ENCODE measurements at regions not wholly inside any gene's neighbourhood (a gene's known extent, or its start where the extent isn't known, plus 50 kb on each side); places are given as distances from the start of the nearest gene placed in this dataset.
"Not testable (repeated sequence)": the region's sequence is repeated elsewhere in the genome, so short reads cannot be mapped to it uniquely, and the experiment has no call there.

GRCh38 chr10:44258019-44258418 is 126.9 kb downstream of the CXCL12 start:
- no peak overlapping the region for H3K4me3 Mint-ChIP-seq
- H3K36me3 Mint-ChIP-seq = no peaks in the 10 kb centered on the region
- ATAC-seq = no peak
- H3K27ac Mint-ChIP-seq = no peak overlapping the region
- H3K9me3 Mint-ChIP-seq = no peaks in the 10 kb centered on the region
- no peaks in the 10 kb centered on the region for H3K4me1 Mint-ChIP-seq (ENCODE audit: low read depth in 2 of 2)
- no peak for DNase-seq (ENCODE audit: low spot score)
- peaks cover 5% of the 10 kb centered on the region in 2 donors for H3K27me3 Mint-ChIP-seq

GRCh38 chr10:44253769-44254462 is 131.0 kb downstream of the CXCL12 start:
- H3K4me3 Mint-ChIP-seq = no peak overlapping the region
- H3K9me3 Mint-ChIP-seq = no peaks in the 10 kb centered on the region
- H3K27ac Mint-ChIP-seq = no peak overlapping the region
- ATAC-seq (no peak), DNase-seq (ENCODE audit: low spot score) (no peak)
- H3K36me3 Mint-ChIP-seq = no peaks in the 10 kb centered on the region
- no peaks in the 10 kb centered on the region for H3K4me1 Mint-ChIP-seq (ENCODE audit: low read depth in 2 of 2)
- peaks cover 12 to 22% of the 10 kb centered on the region in 2 donors for H3K27me3 Mint-ChIP-seq

- H3K4me3 Mint-ChIP-seq; ATAC-seq; H3K27ac Mint-ChIP-seq; H3K36me3 Mint-ChIP-seq; H3K9me3 Mint-ChIP-seq; DNase-seq (ENCODE audit: low spot score); H3K4me1 Mint-ChIP-seq (ENCODE audit: low read depth in 2 of 2): not testable (repeated sequence)
- peaks cover 18 to 25% of the 10 kb centered on the region in 2 donors for H3K27me3 Mint-ChIP-seq
Observed at GRCh38 chr10:44252631-44253030, 132.3 kb downstream of the CXCL12 start.

- not testable (repeated sequence) for DNase-seq (ENCODE audit: low spot score); H3K4me3 Mint-ChIP-seq; ATAC-seq; H3K9me3 Mint-ChIP-seq; H3K27ac Mint-ChIP-seq; H3K36me3 Mint-ChIP-seq; H3K4me1 Mint-ChIP-seq (ENCODE audit: low read depth in 2 of 2)
- H3K27me3 Mint-ChIP-seq = peaks cover 21 to 25% of the 10 kb centered on the region in 2 donors
Observed at GRCh38 chr10:44249933-44250332, 135.0 kb downstream of the CXCL12 start.

- no peak for DNase-seq (ENCODE audit: low spot score)
- no peak overlapping the region for H3K4me3 Mint-ChIP-seq
- no peak overlapping the region for H3K27ac Mint-ChIP-seq
- peaks cover 19 to 25% of the 10 kb centered on the region in 2 donors for H3K27me3 Mint-ChIP-seq
- no peak for ATAC-seq
- no peaks in the 10 kb centered on the region for H3K4me1 Mint-ChIP-seq (ENCODE audit: low read depth in 2 of 2)
- H3K9me3 Mint-ChIP-seq = no peaks in the 10 kb centered on the region
- H3K36me3 Mint-ChIP-seq = no peaks in the 10 kb centered on the region
Observed at GRCh38 chr10:44249490-44249889, 135.4 kb downstream of the CXCL12 start.

GRCh38 chr10:44246700-44247099 is 138.2 kb downstream of the CXCL12 start:
- not testable (repeated sequence) for ATAC-seq, H3K4me3 Mint-ChIP-seq

GRCh38 chr10:44246287-44246686 is 138.6 kb downstream of the CXCL12 start:
- H3K9me3 Mint-ChIP-seq; H3K4me1 Mint-ChIP-seq (ENCODE audit: low read depth in 2 of 2); H3K4me3 Mint-ChIP-seq; ATAC-seq; H3K36me3 Mint-ChIP-seq; H3K27ac Mint-ChIP-seq; DNase-seq (ENCODE audit: low spot score): not testable (repeated sequence)
- H3K27me3 Mint-ChIP-seq = peaks cover 16 to 19% of the 10 kb centered on the region in 2 donors

More at GRCh38 chr10:44246700-44247099, 138.2 kb downstream of the CXCL12 start:
- H3K27ac Mint-ChIP-seq; H3K4me1 Mint-ChIP-seq (ENCODE audit: low read depth in 2 of 2); DNase-seq (ENCODE audit: low spot score); H3K9me3 Mint-ChIP-seq; H3K36me3 Mint-ChIP-seq: not testable (repeated sequence)
- peaks cover 16 to 19% of the 10 kb centered on the region in 2 donors for H3K27me3 Mint-ChIP-seq

GRCh38 chr10:44245601-44245938 is 139.3 kb downstream of the CXCL12 start:
- Mint-ChIP-seq H3K9me3 (peaks cover 5% of the 10 kb centered on the region), H3K27ac (no peak overlapping the region), H3K36me3 (no peaks in the 10 kb centered on the region), H3K27me3 (peaks cover 11 to 15% of the 10 kb centered on the region in 2 donors), H3K4me1 (ENCODE audit: low read depth in 2 of 2) (peaks cover 0 to 4% of the 10 kb centered on the region in 2 donors), H3K4me3 (no peak overlapping the region)
- no peak for DNase-seq (ENCODE audit: low spot score)
- ATAC-seq = no peak

GRCh38 chr10:44244745-44245600 is 139.9 kb downstream of the CXCL12 start:
- Mint-ChIP-seq H3K4me1 (ENCODE audit: low read depth in 2 of 2) (peaks cover 0 to 4% of the 10 kb centered on the region in 2 donors), H3K27ac (no peak overlapping the region), H3K36me3 (no peaks in the 10 kb centered on the region), H3K27me3 (peaks cover 9 to 15% of the 10 kb centered on the region in 2 donors), H3K4me3 (no peak overlapping the region), H3K9me3 (peaks cover 5% of the 10 kb centered on the region)
- ATAC-seq (no peak), DNase-seq (ENCODE audit: low spot score) (no peak)

- no peak for ATAC-seq
- Mint-ChIP-seq H3K4me3 (no peak overlapping the region), H3K27me3 (peaks cover 4 to 16% of the 10 kb centered on the region in 2 donors), H3K27ac (no peak overlapping the region), H3K4me1 (ENCODE audit: low read depth in 2 of 2) (peaks cover 0 to 4% of the 10 kb centered on the region in 2 donors), H3K9me3 (peaks cover 5% of the 10 kb centered on the region), H3K36me3 (no peaks in the 10 kb centered on the region)
- no peak for DNase-seq (ENCODE audit: low spot score)
Observed at GRCh38 chr10:44243851-44244510, 140.9 kb downstream of the CXCL12 start.

- H3K4me1 Mint-ChIP-seq (ENCODE audit: low read depth in 2 of 2) = peaks cover 0 to 4% of the 10 kb centered on the region in 2 donors
- peaks cover 5% of the 10 kb centered on the region for H3K9me3 Mint-ChIP-seq
- H3K27me3 Mint-ChIP-seq = peaks cover 0 to 14% of the 10 kb centered on the region in 2 donors
- no peak for DNase-seq (ENCODE audit: low spot score)
- ATAC-seq = no peak
- H3K36me3 Mint-ChIP-seq = no peaks in the 10 kb centered on the region
- no peak overlapping the region for H3K4me3 Mint-ChIP-seq
- H3K27ac Mint-ChIP-seq = no peak overlapping the region
Observed at GRCh38 chr10:44242826-44243225, 142.1 kb downstream of the CXCL12 start.

- ATAC-seq (no peak), DNase-seq (ENCODE audit: low spot score) (no peak)
- Mint-ChIP-seq H3K4me1 (ENCODE audit: low read depth in 2 of 2) (peaks cover 0 to 4% of the 10 kb centered on the region in 2 donors), H3K9me3 (peaks cover 5% of the 10 kb centered on the region), H3K27me3 (peaks cover 0 to 12% of the 10 kb centered on the region in 2 donors), H3K27ac (no peak overlapping the region), H3K36me3 (no peaks in the 10 kb centered on the region), H3K4me3 (no peak overlapping the region)
Observed at GRCh38 chr10:44242091-44242490, 142.8 kb downstream of the CXCL12 start.

GRCh38 chr10:44240584-44241205 is 144.2 kb downstream of the CXCL12 start:
- peaks cover 0 to 4% of the 10 kb centered on the region in 2 donors for H3K4me1 Mint-ChIP-seq (ENCODE audit: low read depth in 2 of 2)
- DNase-seq (ENCODE audit: low spot score) (no peak), ATAC-seq (no peak)
- no peak overlapping the region for H3K4me3 Mint-ChIP-seq
- H3K27me3 Mint-ChIP-seq = peaks cover 0 to 9% of the 10 kb centered on the region in 2 donors
- no peaks in the 10 kb centered on the region for H3K36me3 Mint-ChIP-seq
- peaks cover 5% of the 10 kb centered on the region for H3K9me3 Mint-ChIP-seq
- no peak overlapping the region for H3K27ac Mint-ChIP-seq

Measured in natural killer cell treated with Interleukin-12 subunit alpha and Interleukin-12 subunit beta and Interleukin-15 and Interleukin-18, amount 100 ng/mL, for 72 hours (primary cell).